GM12865 (cell line): ENCODE measurements at regions not wholly inside any gene's neighbourhood (a gene's known extent, or its start where the extent isn't known, plus 50 kb on each side); places are given as distances from the start of the nearest gene placed in this dataset.

ENCODE experiments used
- DNase-seq: peaks from one replicate; pipeline ENCODE4 v3.0.0; 2010; ENCODE audit warnings: low read depth
- H3K4me3 ChIP-seq: 2 replicates; pipeline ENCODE4 v1.5.1; 2011; ENCODE audit warnings: mild to moderate bottlenecking, low read depth, low read length, control low read depth
- TF ChIP-seq, protein P1 (sequence below): IDR thresholded peaks from 2 replicates; pipeline ENCODE4 v1.5.1; 2011; ENCODE audit warnings: low read length, control low read depth, low read depth, inconsistent platforms; ENCODE audit not compliant: insufficient read depth; ENCODE audit errors: missing control alignments

DNA sequence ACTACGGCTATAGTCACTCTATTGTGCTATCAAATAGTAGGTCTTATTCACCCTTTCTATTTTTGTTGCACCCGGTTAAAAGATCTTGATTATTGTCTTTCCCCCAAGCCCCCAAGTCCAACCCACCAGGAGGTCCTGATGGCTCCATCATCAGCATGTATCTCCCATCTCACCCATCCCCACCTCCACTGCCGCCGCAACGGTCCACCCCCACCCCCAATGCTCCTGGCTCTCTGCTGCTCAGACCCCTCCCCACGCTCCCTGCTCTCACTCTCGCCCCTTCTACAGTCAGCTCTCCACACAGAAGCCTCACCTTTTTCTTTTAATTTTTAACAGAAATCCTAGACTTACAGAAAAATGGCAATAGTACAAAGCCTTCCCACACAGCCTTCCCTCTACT is 51.5 kb upstream of the SH3PXD2B start:
- TF ChIP-seq, protein P1, sequence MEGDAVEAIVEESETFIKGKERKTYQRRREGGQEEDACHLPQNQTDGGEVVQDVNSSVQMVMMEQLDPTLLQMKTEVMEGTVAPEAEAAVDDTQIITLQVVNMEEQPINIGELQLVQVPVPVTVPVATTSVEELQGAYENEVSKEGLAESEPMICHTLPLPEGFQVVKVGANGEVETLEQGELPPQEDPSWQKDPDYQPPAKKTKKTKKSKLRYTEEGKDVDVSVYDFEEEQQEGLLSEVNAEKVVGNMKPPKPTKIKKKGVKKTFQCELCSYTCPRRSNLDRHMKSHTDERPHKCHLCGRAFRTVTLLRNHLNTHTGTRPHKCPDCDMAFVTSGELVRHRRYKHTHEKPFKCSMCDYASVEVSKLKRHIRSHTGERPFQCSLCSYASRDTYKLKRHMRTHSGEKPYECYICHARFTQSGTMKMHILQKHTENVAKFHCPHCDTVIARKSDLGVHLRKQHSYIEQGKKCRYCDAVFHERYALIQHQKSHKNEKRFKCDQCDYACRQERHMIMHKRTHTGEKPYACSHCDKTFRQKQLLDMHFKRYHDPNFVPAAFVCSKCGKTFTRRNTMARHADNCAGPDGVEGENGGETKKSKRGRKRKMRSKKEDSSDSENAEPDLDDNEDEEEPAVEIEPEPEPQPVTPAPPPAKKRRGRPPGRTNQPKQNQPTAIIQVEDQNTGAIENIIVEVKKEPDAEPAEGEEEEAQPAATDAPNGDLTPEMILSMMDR = no peak
- DNase-seq = no peak
- H3K4me3 ChIP-seq = no peak overlapping the region

DNA sequence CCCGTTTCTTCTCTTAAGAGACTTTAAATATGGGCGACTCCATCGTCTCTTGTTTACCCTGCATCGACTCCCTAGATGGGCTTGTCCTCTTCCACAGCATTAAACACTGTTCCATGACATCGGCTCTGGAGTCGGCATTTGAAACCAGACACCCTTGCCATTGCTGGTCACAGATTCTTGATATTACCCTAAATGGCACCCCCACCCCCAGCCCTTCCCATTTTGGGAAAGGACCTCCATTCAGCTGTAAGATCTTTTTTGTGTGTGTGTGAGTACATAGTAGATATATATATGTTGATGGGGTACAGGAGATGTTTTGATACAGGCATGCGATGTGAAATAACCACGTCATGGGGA is 51.1 kb upstream of the SH3PXD2B start:
- TF ChIP-seq, protein P1 = no peak
- no peak for DNase-seq
- no peak overlapping the region for H3K4me3 ChIP-seq

DNA sequence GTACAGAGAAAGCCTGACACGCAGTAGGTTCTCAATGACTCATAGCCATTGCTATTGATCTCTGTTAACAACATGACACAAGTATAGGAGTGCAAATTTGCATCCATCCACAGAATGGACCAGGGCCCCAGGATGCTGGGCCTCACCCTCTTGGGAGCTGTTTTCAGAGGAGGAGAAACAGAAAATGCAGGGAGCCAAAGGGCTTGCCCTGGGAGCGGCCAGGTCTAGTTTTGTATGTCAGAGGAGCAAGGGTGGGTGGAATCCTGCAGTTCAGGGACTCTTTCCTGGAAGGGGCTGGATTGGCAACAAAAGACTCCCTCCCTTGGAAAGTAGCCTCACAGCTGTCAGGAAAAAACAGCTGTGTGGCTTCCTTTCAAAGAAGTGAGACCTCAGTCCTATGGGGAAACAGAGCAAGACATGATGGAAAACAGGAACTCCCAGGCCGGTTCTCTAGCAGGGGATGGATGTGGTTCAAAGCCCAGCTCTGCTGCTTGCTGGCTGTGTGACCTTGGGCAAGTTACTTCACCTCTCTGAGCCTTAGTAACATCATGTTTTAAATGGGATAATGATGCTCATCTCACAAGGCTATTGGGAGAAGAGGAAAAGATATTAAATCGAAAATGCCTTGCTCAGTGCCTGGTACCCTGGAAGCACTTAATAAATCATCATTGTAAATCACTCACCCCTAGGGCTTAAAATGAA is 50.5 kb upstream of the SH3PXD2B start:
- no peak for DNase-seq
- TF ChIP-seq, protein P1 = no peak
- no peak overlapping the region for H3K4me3 ChIP-seq

DNA sequence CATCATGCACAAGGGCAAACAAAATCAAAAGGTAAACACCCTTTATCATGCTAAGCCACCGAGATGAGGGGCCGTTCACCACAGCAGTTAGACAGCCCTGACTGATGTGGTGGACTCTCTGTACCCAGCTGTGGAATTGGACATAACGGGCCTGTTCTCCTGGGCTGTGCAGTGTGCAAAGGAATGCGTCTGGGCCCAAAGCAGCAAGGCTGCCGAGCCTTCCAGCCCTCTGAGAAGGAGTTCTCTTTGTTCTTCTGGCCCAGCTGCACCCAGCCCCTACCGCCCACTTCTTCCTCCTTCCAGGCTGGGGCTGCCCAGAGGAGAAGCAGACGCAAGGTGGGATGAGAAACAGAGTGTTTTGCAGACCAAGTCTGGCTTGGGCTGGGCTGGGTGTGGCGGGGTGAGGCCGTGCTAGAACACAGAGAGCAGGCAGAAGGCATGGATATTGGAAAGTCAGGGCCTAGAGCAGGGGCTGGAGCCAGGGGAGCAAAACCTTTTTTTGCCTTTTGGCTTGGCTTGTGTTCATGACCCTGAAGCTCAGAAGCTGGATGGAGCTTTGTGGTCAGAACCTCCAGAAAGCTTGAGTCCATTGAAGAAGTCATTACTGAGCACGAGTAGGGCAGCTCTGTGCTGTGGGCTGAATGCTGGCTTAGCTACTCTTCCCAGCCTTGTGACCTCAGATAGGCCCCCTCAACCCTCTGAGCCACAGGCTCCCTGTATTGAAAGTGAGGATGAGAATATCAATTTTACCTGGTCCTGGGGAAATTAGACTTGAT is 49.8 kb upstream of the SH3PXD2B start:
- no peak for DNase-seq
- no peak overlapping the region for H3K4me3 ChIP-seq
- TF ChIP-seq, protein P1 = no peak
